ENCODE measurements at regions not wholly inside any gene's neighbourhood (a gene's known extent, or its start where the extent isn't known, plus 50 kb on each side); places are given as distances from the start of the nearest gene placed in this dataset.

DNA sequence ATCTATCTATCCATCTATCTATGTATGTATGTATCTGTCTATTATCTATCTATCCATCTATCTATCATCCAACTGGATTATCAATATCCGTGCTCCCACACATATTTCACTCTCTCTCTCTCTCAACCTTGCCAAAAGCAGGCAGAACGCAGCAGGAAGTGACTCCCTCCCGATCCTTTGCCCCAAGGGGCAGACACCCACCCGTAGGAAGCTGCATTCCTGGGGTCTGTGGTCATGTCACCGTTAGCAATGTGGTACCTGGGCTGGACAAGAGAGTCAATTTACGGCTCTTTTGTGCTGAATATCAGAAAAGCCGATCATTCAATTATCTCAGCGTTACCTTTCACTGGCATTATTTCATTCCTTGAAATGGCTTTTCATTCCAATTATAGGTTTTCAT is 119.6 kb upstream of the PPP2R3B start:
- H3K27ac Mint-ChIP-seq, result no peak overlapping the region
- Histone ChIP-seq H3T11ph (ENCODE audit: low read length) (no peak overlapping the region), H3K23me2 (ENCODE audit: insufficient read length, low read depth, low read length, poor library complexity, severe bottlenecking) (no peaks in the 10 kb centered on the region), H3K23ac (ENCODE audit: insufficient read length, low read depth, low read length) (no peak overlapping the region), H3K79me1 (ENCODE audit: insufficient read depth, low read depth, low read length, poor library complexity, severe bottlenecking) (no peaks in the 10 kb centered on the region), H3K27ac (ENCODE audit: insufficient read length, low read depth, low read length) (no peak overlapping the region), H3K4me1 (ENCODE audit: insufficient read depth, low read length) (no peaks in the 10 kb centered on the region), H3K4me2 (ENCODE audit: insufficient read depth, insufficient read length, low read length) (no peak overlapping the region), H3K4ac (ENCODE audit: low read depth, low read length) (no peak overlapping the region), H3K79me2 (ENCODE audit: insufficient read depth, low read length) (no peaks in the 10 kb centered on the region; the same call in 1 of the 2 replicates), H2BK120ac (ENCODE audit: low read depth, low read length, poor library complexity, severe bottlenecking) (no peak overlapping the region), H2AK5ac (ENCODE audit: insufficient read length, low read length) (no peak overlapping the region), H3K9me3 (ENCODE audit: control insufficient read depth, low read depth, low read length) (no peaks in the 10 kb centered on the region), H4K8ac (replicated peaks; ENCODE audit: insufficient read length, low read depth, low read length) (no peak overlapping the region), H3K18ac (ENCODE audit: insufficient read length, low read depth, low read length) (no peak overlapping the region), H3K56ac (ENCODE audit: insufficient read length, low read depth, low read length) (no peak overlapping the region), H3K27me3 (ENCODE audit: insufficient read depth, low read length) (no peaks in the 10 kb centered on the region), H2BK20ac (ENCODE audit: low read depth, low read length, poor library complexity, severe bottlenecking) (no peak overlapping the region), H3K14ac (ENCODE audit: insufficient read depth, low read length) (no peak overlapping the region), H4K20me1 (ENCODE audit: control insufficient read depth, insufficient read depth, insufficient read length) (no peaks in the 10 kb centered on the region), H2AFZ (ENCODE audit: low read length) (no peak overlapping the region), H4K5ac (ENCODE audit: insufficient read length, low read depth, low read length) (no peak overlapping the region), H4K91ac (ENCODE audit: insufficient read length, low read depth, low read length) (no peak overlapping the region), H2BK5ac (ENCODE audit: insufficient read length, low read length) (no peak overlapping the region), H3K9ac (ENCODE audit: extremely low read depth, insufficient read length, low read length) (no peak overlapping the region), H2BK15ac (ENCODE audit: low read depth, low read length) (no peak overlapping the region), H2BK12ac (ENCODE audit: insufficient read length, low read depth, low read length) (no peak overlapping the region)
- H3K27me3 Mint-ChIP-seq (ENCODE audit: low read depth), result peaks cover 53% of the 10 kb centered on the region
- no peak for DNase-seq
- peaks cover 6 to 10% (median 7%) of the 10 kb centered on the region in 3 experiments; a peak in 6 of 7 replicates for H3K36me3 Mint-ChIP-seq (ENCODE audit: insufficient read depth in 1 of 3, low read depth in 3 of 3)
- TF ChIP-seq, protein P1, sequence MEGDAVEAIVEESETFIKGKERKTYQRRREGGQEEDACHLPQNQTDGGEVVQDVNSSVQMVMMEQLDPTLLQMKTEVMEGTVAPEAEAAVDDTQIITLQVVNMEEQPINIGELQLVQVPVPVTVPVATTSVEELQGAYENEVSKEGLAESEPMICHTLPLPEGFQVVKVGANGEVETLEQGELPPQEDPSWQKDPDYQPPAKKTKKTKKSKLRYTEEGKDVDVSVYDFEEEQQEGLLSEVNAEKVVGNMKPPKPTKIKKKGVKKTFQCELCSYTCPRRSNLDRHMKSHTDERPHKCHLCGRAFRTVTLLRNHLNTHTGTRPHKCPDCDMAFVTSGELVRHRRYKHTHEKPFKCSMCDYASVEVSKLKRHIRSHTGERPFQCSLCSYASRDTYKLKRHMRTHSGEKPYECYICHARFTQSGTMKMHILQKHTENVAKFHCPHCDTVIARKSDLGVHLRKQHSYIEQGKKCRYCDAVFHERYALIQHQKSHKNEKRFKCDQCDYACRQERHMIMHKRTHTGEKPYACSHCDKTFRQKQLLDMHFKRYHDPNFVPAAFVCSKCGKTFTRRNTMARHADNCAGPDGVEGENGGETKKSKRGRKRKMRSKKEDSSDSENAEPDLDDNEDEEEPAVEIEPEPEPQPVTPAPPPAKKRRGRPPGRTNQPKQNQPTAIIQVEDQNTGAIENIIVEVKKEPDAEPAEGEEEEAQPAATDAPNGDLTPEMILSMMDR (conservative IDR thresholded peaks at IDR 0.05), result no peak
- no CpG with 5 or more reads among the region's 8 CpGs for WGBS (ENCODE audit: extremely low coverage, insufficient read length, low lambda C conversion rate)
- peaks cover 22 to 26% of the 10 kb centered on the region in 2 experiments for H3K9me3 Mint-ChIP-seq
- no peak overlapping the region for H3K4me3 Mint-ChIP-seq
- peaks cover 0 to 4% of the 10 kb centered on the region in 2 experiments; a peak in 1 of 4 replicates for H3K4me1 Mint-ChIP-seq
